Hepatocyte (in vitro differentiated cells): ENCODE measurements at regions not wholly inside any gene's neighbourhood (a gene's known extent, or its start where the extent isn't known, plus 50 kb on each side); places are given as distances from the start of the nearest gene placed in this dataset.
A peak's percentile ranks its signal among the peaks of the same experiment; 100 is the strongest.

Experiments used
- DNase-seq: peaks from one replicate; pipeline ENCODE4 v3.0.0-alpha.2; 2016; ENCODE audit warnings: low spot score
- H2AFZ ChIP-seq: fragments of 200-600 bp; sonication (generic); 2 replicates; pipeline ENCODE4 v1.6.0; 2016; ENCODE audit warnings: antibody characterized with exemption, mild to moderate bottlenecking
- H3K27ac ChIP-seq: fragments of 200-600 bp; sonication (generic); 2 replicates; pipeline ENCODE4 v1.5.1; 2016; ENCODE audit warnings: mild to moderate bottlenecking
- H3K27me3 ChIP-seq: fragments of 200-600 bp; sonication (generic); 2 replicates; pipeline ENCODE4 v1.6.1; 2016
- H3K36me3 ChIP-seq: fragments of 200-600 bp; sonication (generic); replicated peaks from 2 replicates; pipeline ENCODE4 v1.5.1; 2016; ENCODE audit warnings: low read depth; ENCODE audit not compliant: insufficient read depth
- H3K4me1 ChIP-seq: fragments of 200-600 bp; sonication (generic); 2 replicates; pipeline ENCODE4 v1.5.1; 2016; ENCODE audit warnings: mild to moderate bottlenecking, moderate library complexity; ENCODE audit not compliant: insufficient read depth
- H3K4me2 ChIP-seq: fragments of 200-600 bp; sonication (generic); 2 replicates; pipeline ENCODE4 v1.6.0; 2016
- H3K4me3 ChIP-seq: fragments of 200-600 bp; sonication (generic); 2 replicates; pipeline ENCODE4 v1.5.1; 2016; ENCODE audit warnings: mild to moderate bottlenecking
- H3K79me2 ChIP-seq: fragments of 200-600 bp; sonication (generic); 2 replicates; pipeline ENCODE4 v1.6.0; 2017; ENCODE audit warnings: mild to moderate bottlenecking
- H3K9me2 ChIP-seq: fragments of 200-600 bp; sonication (generic); replicated peaks from 2 replicates; pipeline ENCODE4 v1.6.0; 2017; ENCODE audit warnings: mild to moderate bottlenecking; ENCODE audit not compliant: insufficient read depth
- H3K9me3 ChIP-seq: fragments of 200-600 bp; sonication (generic); 2 replicates; pipeline ENCODE4 v1.5.1; 2016; ENCODE audit warnings: low read depth, mild to moderate bottlenecking
- H4K20me1 ChIP-seq: fragments of 200-600 bp; sonication (generic); 2 replicates; pipeline ENCODE4 v1.6.0; 2016; ENCODE audit warnings: mild to moderate bottlenecking; ENCODE audit not compliant: insufficient read depth, poor library complexity, severe bottlenecking
- EZH2 ChIP-seq: fragments of 200-600 bp; sonication (generic); IDR thresholded peaks from 2 replicates; pipeline ENCODE4 v1.6.1; 2016; ENCODE audit warnings: antibody characterized with exemption, mild to moderate bottlenecking, borderline replicate concordance
- EZH2phosphoT487 ChIP-seq: fragments of 200-600 bp; sonication (generic); IDR thresholded peaks from one replicate; pipeline ENCODE4 v1.6.1; 2018; ENCODE audit warnings: antibody characterized with exemption, mild to moderate bottlenecking, low read depth, moderate library complexity; ENCODE audit not compliant: unreplicated experiment, severe bottlenecking
- WGBS: methylation state at CpG from one replicate; pipeline ENCODE4 v1.1.6; 2016; ENCODE audit warnings: low lambda C conversion rate; ENCODE audit errors: missing lambda C conversion rate; 5-methylcytosine and 5-hydroxymethylcytosine counted together
- TF ChIP-seq, protein P1 (sequence below): fragments of 200-600 bp; sonication (generic); IDR thresholded peaks from 2 replicates; pipeline ENCODE4 v1.5.1; 2016; ENCODE audit warnings: antibody characterized with exemption, mild to moderate bottlenecking; ENCODE audit not compliant: poor library complexity

DNA sequence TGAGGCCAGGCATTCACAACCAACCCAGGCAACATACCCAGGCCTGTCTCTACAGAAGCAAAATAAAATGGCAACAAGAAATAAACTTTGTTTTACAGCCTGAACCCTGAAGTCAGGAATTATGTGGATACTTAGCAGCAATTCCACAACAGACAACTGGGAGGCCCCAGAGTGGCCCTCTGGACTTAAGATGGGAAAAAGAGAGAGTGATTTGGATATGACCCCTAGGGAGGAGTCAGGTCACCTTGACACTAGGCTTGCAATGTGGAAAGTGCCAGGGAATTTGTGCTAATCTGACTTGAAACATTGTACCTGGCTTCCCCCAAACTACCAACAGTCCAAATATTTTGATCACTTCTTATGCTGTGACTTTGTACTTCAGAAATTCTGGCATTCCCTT lies 193.1 kb downstream of the PARM1 start:
- no peak for DNase-seq
- no peaks in the 10 kb centered on the region for H3K9me2 ChIP-seq
- H3K79me2 ChIP-seq = no peaks in the 10 kb centered on the region
- no peaks in the 10 kb centered on the region for H3K36me3 ChIP-seq
- H4K20me1 ChIP-seq = no peaks in the 10 kb centered on the region
- TF ChIP-seq EZH2 (no peak), EZH2phosphoT487 (no peak)
- TF ChIP-seq, protein P1, sequence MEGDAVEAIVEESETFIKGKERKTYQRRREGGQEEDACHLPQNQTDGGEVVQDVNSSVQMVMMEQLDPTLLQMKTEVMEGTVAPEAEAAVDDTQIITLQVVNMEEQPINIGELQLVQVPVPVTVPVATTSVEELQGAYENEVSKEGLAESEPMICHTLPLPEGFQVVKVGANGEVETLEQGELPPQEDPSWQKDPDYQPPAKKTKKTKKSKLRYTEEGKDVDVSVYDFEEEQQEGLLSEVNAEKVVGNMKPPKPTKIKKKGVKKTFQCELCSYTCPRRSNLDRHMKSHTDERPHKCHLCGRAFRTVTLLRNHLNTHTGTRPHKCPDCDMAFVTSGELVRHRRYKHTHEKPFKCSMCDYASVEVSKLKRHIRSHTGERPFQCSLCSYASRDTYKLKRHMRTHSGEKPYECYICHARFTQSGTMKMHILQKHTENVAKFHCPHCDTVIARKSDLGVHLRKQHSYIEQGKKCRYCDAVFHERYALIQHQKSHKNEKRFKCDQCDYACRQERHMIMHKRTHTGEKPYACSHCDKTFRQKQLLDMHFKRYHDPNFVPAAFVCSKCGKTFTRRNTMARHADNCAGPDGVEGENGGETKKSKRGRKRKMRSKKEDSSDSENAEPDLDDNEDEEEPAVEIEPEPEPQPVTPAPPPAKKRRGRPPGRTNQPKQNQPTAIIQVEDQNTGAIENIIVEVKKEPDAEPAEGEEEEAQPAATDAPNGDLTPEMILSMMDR = no peak
- H3K4me1 ChIP-seq = no peaks in the 10 kb centered on the region
- H2AFZ ChIP-seq = peak overlapping the region; percentile 64
- peak overlapping the region; percentile 37 for H3K27ac ChIP-seq
- H3K27me3 ChIP-seq = no peaks in the 10 kb centered on the region
- H3K4me3 ChIP-seq = no peak overlapping the region
- H3K9me3 ChIP-seq = no peaks in the 10 kb centered on the region
- H3K4me2 ChIP-seq = peak overlapping the region; percentile 59

DNA sequence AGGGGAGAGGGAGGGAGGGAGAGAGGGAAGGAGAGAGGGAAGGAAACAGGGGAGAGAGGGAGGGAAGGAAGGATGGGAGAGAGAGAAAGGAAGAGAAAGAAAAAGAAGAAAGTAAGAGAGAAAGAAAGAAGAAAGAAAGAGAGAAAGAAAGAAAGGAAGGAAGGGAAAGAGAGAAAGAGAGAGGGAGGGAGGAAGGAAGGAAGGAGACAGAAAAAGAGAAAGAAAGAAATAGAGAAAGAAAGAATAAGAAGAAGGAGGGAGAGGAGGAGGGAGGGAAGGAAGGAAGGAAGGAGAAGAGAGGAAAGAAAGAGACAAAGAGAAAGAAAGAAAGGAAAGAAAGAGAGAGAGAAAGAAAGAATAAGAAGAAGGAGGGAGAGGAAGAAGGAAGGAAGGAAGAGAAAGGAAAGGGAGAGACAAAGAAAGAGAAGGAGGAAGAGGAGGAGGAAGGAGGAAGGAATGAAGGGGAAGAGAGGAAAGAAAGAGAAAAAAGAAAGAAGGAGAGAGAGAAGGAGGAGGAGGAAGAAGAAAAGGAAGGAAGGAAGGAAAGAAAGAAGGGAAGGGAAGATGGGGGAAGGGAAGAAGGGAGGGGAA lies 189.6 kb downstream of the PARM1 start:
- Histone ChIP-seq H3K4me3 (no peak overlapping the region), H3K27me3 (no peaks in the 10 kb centered on the region)

DNA sequence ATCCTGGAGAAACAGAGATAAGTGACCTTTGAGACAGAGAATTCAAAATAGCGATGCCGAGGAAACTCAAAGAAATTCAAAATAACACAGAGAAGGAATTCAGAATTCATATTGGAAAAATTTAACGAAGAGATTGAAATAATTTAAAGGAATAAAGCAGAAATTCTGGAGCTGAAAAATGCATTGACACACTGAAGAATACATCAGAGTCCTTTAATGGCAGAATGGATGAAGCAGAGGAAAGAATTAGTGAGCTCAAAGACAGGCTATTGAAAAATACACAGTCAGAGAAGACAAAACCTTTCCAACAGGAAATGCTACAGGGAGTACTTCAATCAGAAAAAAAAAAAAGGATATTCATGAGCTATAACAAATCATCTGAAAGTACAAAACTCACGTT lies 185.8 kb downstream of the PARM1 start:
- no peak for TF ChIP-seq EZH2
- TF ChIP-seq, protein P1 = no peak
- TF ChIP-seq EZH2phosphoT487 = no peak
- H3K27me3 ChIP-seq = no peaks in the 10 kb centered on the region
- no peaks in the 10 kb centered on the region for H3K9me2 ChIP-seq
- no peak overlapping the region for H2AFZ ChIP-seq
- H3K4me3 ChIP-seq = no peak overlapping the region
- no peak overlapping the region for H3K27ac ChIP-seq
- H3K36me3 ChIP-seq = no peaks in the 10 kb centered on the region
- no peaks in the 10 kb centered on the region for H3K4me1 ChIP-seq
- H3K4me2 ChIP-seq = no peak overlapping the region
- H3K79me2 ChIP-seq = no peaks in the 10 kb centered on the region
- H4K20me1 ChIP-seq = no peaks in the 10 kb centered on the region
- H3K9me3 ChIP-seq = no peaks in the 10 kb centered on the region
- 95% methylated on average over 4 of the region's 4 CpGs for WGBS
- no peak for DNase-seq

More for the DNA sequence above, 189.6 kb downstream of the PARM1 start:
- H4K20me1 ChIP-seq = no peaks in the 10 kb centered on the region
- TF ChIP-seq, protein P1 = no peak
- H2AFZ ChIP-seq = no peak overlapping the region
- no peaks in the 10 kb centered on the region for H3K4me1 ChIP-seq
- no peak overlapping the region for H3K4me2 ChIP-seq
- no peak for DNase-seq
- H3K36me3 ChIP-seq = no peaks in the 10 kb centered on the region
- no peak overlapping the region for H3K27ac ChIP-seq
- H3K9me2 ChIP-seq = no peaks in the 10 kb centered on the region
- H3K9me3 ChIP-seq = no peaks in the 10 kb centered on the region
- H3K79me2 ChIP-seq = no peaks in the 10 kb centered on the region

- H3K79me2 ChIP-seq = no peaks in the 10 kb centered on the region
- TF ChIP-seq, protein P1 = no peak
- TF ChIP-seq EZH2 (no peak), EZH2phosphoT487 (no peak)
- H3K27ac ChIP-seq = no peak overlapping the region
- WGBS = 83% methylated on average over 3 of the region's 3 CpGs
- H3K36me3 ChIP-seq = no peaks in the 10 kb centered on the region
- no peak for DNase-seq
- H3K9me2 ChIP-seq = no peaks in the 10 kb centered on the region
- H4K20me1 ChIP-seq = no peaks in the 10 kb centered on the region
- H2AFZ ChIP-seq = no peak overlapping the region
- H3K27me3 ChIP-seq = no peaks in the 10 kb centered on the region
- H3K9me3 ChIP-seq = no peaks in the 10 kb centered on the region
- no peak overlapping the region for H3K4me3 ChIP-seq
- H3K4me1 ChIP-seq = no peaks in the 10 kb centered on the region
- H3K4me2 ChIP-seq = no peak overlapping the region
Observed at GRCh38 chr4:75110061-75110460, 177.1 kb downstream of the PARM1 start.
